Right atrium auricular region (tissue), 2 donors: ENCODE measurements at regions not wholly inside any gene's neighbourhood (a gene's known extent, or its start where the extent isn't known, plus 50 kb on each side); places are given as distances from the start of the nearest gene placed in this dataset.

Experiments used
- DNase-seq: peaks from one replicate; pipeline ENCODE4 v3.0.0-alpha.2; 2019; ENCODE audit warnings: low spot score
- H3K27ac ChIP-seq, 2 donors: fragments of 200-600 bp; sonication (generic); 1 replicate in 1 of 2; 2 replicates in 1 of 2; pipeline ENCODE4 v1.5.1; 2016 to 2019
- H3K27me3 ChIP-seq, 2 donors: fragments of 200-600 bp; sonication (generic); one replicate each; pipeline versions ENCODE4 v1.5.1 to v1.6.0; 2017 to 2019
- H3K36me3 ChIP-seq: fragments of 200-600 bp; sonication (generic); one replicate; pipeline ENCODE4 v1.5.1; 2016
- H3K4me1 ChIP-seq, 2 donors: fragments of 200-600 bp; sonication (generic); one replicate each; pipeline versions ENCODE4 v1.5.1 to v1.6.0; 2017 to 2019
- H3K4me3 ChIP-seq, 2 donors: fragments of 200-600 bp; sonication (generic); 1 replicate in 1 of 2; 2 replicates in 1 of 2; pipeline ENCODE4 v1.5.1; 2017 to 2019; ENCODE audit warnings: mild to moderate bottlenecking in 1 of 2, moderate library complexity in 1 of 2
- H3K9me3 ChIP-seq, 2 donors: fragments of 200-600 bp; sonication (generic); one replicate each; pipeline ENCODE4 v1.5.1; 2019
- CTCF ChIP-seq, 2 donors: fragments of 200-600 bp; sonication (generic); IDR thresholded peaks; one replicate each; pipeline ENCODE4 v1.5.1; 2019; ENCODE audit warnings: antibody characterized with exemption in 2 of 2

- no peak for DNase-seq
- no peaks in the 10 kb centered on the region for H3K36me3 ChIP-seq
Observed at GRCh38 chr3:148269816-148270215, 427.9 kb upstream of the AGTR1 start.

GRCh38 chr3:148280623-148281242, 417.0 kb upstream of the AGTR1 start:
- no peaks in the 10 kb centered on the region for H3K9me3 ChIP-seq
- H3K36me3 ChIP-seq, result no peaks in the 10 kb centered on the region
- DNase-seq, result no peak

More at GRCh38 chr3:148269816-148270215, 427.9 kb upstream of the AGTR1 start:
- Histone ChIP-seq H3K4me3 (no peak overlapping the region), H3K9me3 (no peaks in the 10 kb centered on the region), H3K27me3 (no peaks in the 10 kb centered on the region), H3K27ac (no peak overlapping the region), H3K4me1 (no peaks in the 10 kb centered on the region)
- no peak for TF ChIP-seq CTCF (IDR thresholded peaks at IDR 0.05)

GRCh38 chr3:148289159-148289558, 408.5 kb upstream of the AGTR1 start:
- DNase-seq, result no peak
- H3K4me3 ChIP-seq, result no peak overlapping the region
- no peaks in the 10 kb centered on the region for H3K27me3 ChIP-seq
- H3K9me3 ChIP-seq, result no peaks in the 10 kb centered on the region
- no peaks in the 10 kb centered on the region for H3K4me1 ChIP-seq
- H3K27ac ChIP-seq, result no peak overlapping the region
- H3K36me3 ChIP-seq, result no peaks in the 10 kb centered on the region
- no peak for TF ChIP-seq CTCF (IDR thresholded peaks at IDR 0.05)

More at GRCh38 chr3:148280623-148281242, 417.0 kb upstream of the AGTR1 start:
- Histone ChIP-seq H3K27ac (no peak overlapping the region), H3K27me3 (no peaks in the 10 kb centered on the region), H3K4me3 (no peak overlapping the region), H3K4me1 (no peaks in the 10 kb centered on the region)
- TF ChIP-seq CTCF (IDR thresholded peaks at IDR 0.05), result no peak

GRCh38 chr3:148297013-148297412, 400.7 kb upstream of the AGTR1 start:
- no peaks in the 10 kb centered on the region for H3K9me3 ChIP-seq
- TF ChIP-seq CTCF (IDR thresholded peaks at IDR 0.05), result no peak

GRCh38 chr3:148307443-148307843, 390.3 kb upstream of the AGTR1 start:
- no peak overlapping the region for H3K27ac ChIP-seq
- H3K27me3 ChIP-seq, result no peaks in the 10 kb centered on the region
- H3K4me3 ChIP-seq, result no peak overlapping the region
- H3K4me1 ChIP-seq, result no peaks in the 10 kb centered on the region
- no peaks in the 10 kb centered on the region for H3K9me3 ChIP-seq
- no peaks in the 10 kb centered on the region for H3K36me3 ChIP-seq
- no peak for DNase-seq
- TF ChIP-seq CTCF (IDR thresholded peaks at IDR 0.05), result no peak

More at GRCh38 chr3:148297013-148297412, 400.7 kb upstream of the AGTR1 start:
- DNase-seq, result no peak
- no peak overlapping the region for H3K4me3 ChIP-seq
- no peak overlapping the region for H3K27ac ChIP-seq
- H3K36me3 ChIP-seq, result no peaks in the 10 kb centered on the region
- no peaks in the 10 kb centered on the region for H3K27me3 ChIP-seq
- H3K4me1 ChIP-seq, result no peaks in the 10 kb centered on the region
